Activated CD4-positive, alpha-beta T cell treated with anti-CD3 and anti-CD28 coated beads for 1 hour (primary cell): ENCODE measurements at regions not wholly inside any gene's neighbourhood (a gene's known extent, or its start where the extent isn't known, plus 50 kb on each side); places are given as distances from the start of the nearest gene placed in this dataset.

Experiments
- DNase-seq: peaks from one replicate; pipeline ENCODE4 v3.0.0-alpha.2; 2020

- DNase-seq: no peak
These were observed 264.2 kb downstream of the ZSWIM6 start for GRCh38 chr5:61596265-61596664.

- DNase-seq: no peak
These were observed 265.6 kb downstream of the ZSWIM6 start for GRCh38 chr5:61597684-61598083.

GRCh38 chr5:61598126-61598525, 266.1 kb downstream of the ZSWIM6 start:
- no peak for DNase-seq

- DNase-seq: no peak
These were observed 267.5 kb downstream of the ZSWIM6 start for GRCh38 chr5:61599370-61600122.

GRCh38 chr5:61600123-61600444, 268.0 kb downstream of the ZSWIM6 start:
- no peak for DNase-seq

- DNase-seq: no peak
These were observed 269.0 kb downstream of the ZSWIM6 start for GRCh38 chr5:61600945-61601511.

GRCh38 chr5:61603211-61603908, 271.3 kb downstream of the ZSWIM6 start:
- DNase-seq: no peak

- DNase-seq: no peak
These were observed 272.3 kb downstream of the ZSWIM6 start for GRCh38 chr5:61604076-61605025.

- no peak for DNase-seq
These were observed 278.0 kb downstream of the ZSWIM6 start for GRCh38 chr5:61609840-61610677.

- DNase-seq: no peak
These were observed 278.6 kb downstream of the ZSWIM6 start for GRCh38 chr5:61610678-61611024.

- no peak for DNase-seq
These were observed 280.4 kb downstream of the ZSWIM6 start for GRCh38 chr5:61612431-61612830.

GRCh38 chr5:61613679-61614078, 281.6 kb downstream of the ZSWIM6 start:
- DNase-seq: no peak

- no peak for DNase-seq
These were observed 282.5 kb downstream of the ZSWIM6 start for GRCh38 chr5:61614606-61615005.

GRCh38 chr5:61617039-61617438, 285.0 kb downstream of the ZSWIM6 start:
- no peak for DNase-seq

GRCh38 chr5:61617995-61618525, 286.0 kb downstream of the ZSWIM6 start:
- DNase-seq: no peak

GRCh38 chr5:61618577-61618976, 286.5 kb downstream of the ZSWIM6 start:
- DNase-seq: no peak

- no peak for DNase-seq
These were observed 287.2 kb downstream of the ZSWIM6 start for GRCh38 chr5:61619289-61619688.

- no peak for DNase-seq
These were observed 287.9 kb downstream of the ZSWIM6 start for GRCh38 chr5:61619777-61620518.

GRCh38 chr5:61620699-61621182, 288.7 kb downstream of the ZSWIM6 start:
- no peak for DNase-seq

- no peak for DNase-seq
These were observed 289.2 kb downstream of the ZSWIM6 start for GRCh38 chr5:61621202-61621650.

- DNase-seq: no peak
These were observed 290.1 kb downstream of the ZSWIM6 start for GRCh38 chr5:61622156-61622555.
